NCI-H526 treated with DMSO at 0.1 percent for 48 hours (cell line): ENCODE measurements at regions not wholly inside any gene's neighbourhood (a gene's known extent, or its start where the extent isn't known, plus 50 kb on each side); places are given as distances from the start of the nearest gene placed in this dataset.
"Not testable (repeated sequence)": the region's sequence is repeated elsewhere in the genome, so short reads cannot be mapped to it uniquely, and the experiment has no call there.

Experiments used
- DNase-seq: peaks from one replicate; lab custom pipeline; 2025; lab: John Stamatoyannopoulos, UW

DNA sequence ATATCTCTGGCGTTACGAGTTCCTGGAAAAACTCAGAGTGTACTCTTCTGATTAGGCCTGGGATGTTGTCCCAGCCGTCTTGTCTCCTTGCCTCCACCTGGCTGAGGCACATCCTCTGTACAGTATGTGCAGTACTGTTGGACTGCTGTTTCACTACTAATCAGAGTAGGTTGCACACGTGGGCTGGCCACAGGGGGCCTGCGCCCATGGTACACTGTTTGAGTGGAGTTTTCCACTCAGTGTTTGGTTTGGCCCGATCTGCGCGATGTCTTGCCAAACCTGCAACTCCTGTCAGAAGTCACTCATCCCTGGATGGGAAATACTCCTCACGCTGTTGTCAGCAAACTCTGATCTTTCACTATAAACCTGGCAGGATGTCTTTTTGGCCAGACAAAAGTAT, 189.6 kb upstream of the CSNK1A1L start:
- no peak for DNase-seq

GRCh38 chr13:37294472-37294871, 189.0 kb upstream of the CSNK1A1L start:
- no peak for DNase-seq

- DNase-seq = no peak
Observed at GRCh38 chr13:37293295-37293694, 187.8 kb upstream of the CSNK1A1L start.

DNA sequence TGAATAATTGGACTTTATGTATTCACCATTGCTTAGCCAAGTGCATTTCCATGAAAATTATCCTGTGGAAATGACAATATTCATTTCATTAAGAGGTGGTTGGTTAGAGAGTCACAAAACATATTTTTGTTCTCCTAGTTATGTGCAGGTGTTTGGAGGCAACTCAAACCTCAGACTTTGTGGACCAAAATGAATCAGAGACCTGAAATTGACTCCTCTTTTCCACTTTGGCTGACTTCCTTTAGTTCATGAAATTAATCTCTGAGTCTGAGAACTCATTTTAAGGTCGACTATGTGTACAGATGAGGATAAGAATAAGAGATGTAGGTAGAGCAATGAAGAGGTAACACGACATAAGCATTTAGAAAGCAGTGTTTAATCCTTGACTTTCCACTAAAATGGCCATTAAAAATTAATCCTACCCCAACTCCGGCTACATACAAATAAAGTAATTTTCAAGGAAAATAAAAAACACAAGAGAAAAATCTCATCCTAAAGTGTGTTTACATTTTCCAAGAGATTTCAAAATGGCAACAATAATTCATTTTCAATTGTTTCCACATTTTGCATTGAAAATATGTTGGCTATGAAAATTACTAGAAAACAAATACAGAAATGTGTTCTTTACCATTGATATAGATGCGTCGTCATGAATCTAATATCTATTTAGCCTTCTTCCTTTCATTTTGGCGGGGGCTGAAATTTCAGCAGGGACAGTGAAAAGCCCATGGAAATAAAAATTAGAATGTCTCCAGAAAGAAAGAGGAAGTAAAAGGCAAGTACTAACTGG, 185.4 kb upstream of the CSNK1A1L start:
- DNase-seq = no peak

DNA sequence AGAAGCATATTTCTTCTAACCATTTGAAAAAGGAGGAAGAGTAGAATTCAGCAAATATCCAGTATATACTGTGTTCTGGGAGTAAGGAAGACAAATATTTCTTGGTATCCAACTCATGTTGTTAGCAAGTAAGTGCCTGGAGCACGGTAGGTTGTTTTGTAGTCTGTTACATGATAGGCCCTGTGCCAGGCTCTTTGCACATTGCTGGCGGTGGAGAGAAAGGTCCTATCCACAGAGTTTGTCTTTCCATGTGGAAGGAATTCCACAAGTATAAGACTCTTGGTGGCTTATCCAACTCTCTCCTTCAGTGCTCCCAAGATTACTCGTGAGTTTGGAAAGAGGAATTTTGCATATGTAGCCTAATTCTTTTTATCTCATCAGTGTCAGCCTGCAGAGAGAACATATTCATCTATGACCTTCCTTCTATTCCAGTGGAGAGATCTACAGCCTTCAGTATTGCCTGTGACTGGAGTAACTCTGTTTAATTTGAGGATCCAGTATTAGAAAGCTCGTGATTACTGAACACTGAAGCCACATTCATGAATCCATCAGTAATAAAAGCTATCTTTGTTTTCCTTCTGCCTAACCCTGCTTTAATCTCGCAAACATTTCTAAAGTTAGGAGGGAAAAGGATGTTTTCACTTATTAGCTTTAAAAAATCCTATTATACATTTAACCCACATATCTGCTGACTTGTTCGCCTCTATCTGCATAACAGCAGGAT, 183.9 kb upstream of the CSNK1A1L start:
- no peak for DNase-seq

DNA sequence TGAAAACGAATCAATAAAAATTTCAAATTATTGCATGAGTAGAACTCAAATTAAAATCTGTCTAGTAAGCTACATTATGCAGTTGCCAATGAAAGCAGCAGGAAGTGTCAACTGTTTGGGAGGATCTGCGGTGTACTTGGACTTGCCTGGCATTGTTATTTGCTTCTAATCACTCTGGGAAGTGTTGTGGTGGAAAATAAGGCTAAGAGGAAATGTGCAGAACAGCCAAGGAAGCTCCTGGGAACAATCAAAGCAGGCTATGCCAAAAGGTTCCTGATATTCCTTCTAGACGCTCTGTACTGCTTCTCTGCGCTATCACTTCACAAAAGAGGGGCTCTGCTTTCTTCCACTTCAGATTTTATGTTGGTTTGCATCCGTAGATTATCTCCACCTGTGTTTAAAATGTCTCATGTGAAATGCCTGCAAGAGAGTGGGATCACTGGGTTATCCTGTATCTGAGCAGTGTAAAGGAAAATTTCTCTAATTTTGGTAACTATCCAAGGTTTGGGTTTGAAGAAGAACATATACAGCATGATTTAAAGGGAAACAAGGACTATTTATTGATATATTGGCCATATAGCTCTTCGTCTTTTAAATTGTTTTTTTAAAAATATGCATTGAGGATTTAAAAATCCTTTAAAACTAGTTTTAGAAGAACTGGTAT, 182.7 kb upstream of the CSNK1A1L start:
- DNase-seq = no peak

DNA sequence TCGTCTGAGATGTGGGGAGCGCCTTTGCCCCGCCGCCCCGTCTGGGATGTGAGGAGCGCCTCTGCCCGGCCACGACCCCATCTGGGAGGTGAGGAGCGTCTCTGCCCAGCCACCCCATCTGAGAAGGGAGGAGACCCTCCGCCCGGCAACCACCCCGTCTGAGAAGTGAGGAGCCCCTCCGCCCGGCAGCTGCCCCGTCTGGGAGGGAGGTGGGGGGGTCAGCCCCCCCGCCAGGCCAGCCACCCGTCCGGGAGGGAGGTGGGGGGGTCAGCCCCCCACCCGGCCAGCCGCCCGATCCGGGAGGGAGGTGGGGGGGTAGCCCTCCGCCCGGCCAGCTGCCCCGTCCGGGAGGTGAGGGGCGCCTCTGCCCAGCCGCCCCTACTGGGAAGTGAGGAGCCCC, 174.8 kb upstream of the CSNK1A1L start:
- DNase-seq = not testable (repeated sequence)

GRCh38 chr13:37277435-37278144, 172.1 kb upstream of the CSNK1A1L start:
- no peak for DNase-seq

DNA sequence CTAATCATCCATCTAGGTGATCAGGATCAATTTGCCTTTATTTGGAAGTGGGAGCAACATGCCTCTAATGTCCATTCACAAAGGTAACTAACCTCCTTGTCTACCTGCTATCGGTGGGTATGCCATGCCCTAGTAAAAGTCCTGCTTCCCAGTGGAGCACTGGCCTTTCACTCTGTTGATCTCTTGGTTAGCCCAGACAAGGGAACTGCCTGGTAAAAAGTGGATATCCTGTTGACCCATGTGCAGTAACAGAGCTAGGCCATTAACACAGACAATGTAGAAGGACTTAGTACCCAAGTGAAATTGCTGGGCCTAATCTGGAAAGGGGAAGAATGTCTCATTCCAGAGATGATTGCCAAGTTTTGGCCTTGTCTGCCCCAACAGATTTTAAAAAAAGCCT, 171.5 kb upstream of the CSNK1A1L start:
- no peak for DNase-seq

GRCh38 chr13:37274569-37275497, 169.4 kb upstream of the CSNK1A1L start:
- no peak for DNase-seq

GRCh38 chr13:37273836-37274235, 168.4 kb upstream of the CSNK1A1L start:
- DNase-seq = no peak

- DNase-seq = no peak
Observed at GRCh38 chr13:37270226-37271001, 164.9 kb upstream of the CSNK1A1L start.

GRCh38 chr13:37263871-37264270, 158.4 kb upstream of the CSNK1A1L start:
- no peak for DNase-seq

- no peak for DNase-seq
Observed at GRCh38 chr13:37257706-37258105, 152.2 kb upstream of the CSNK1A1L start.

GRCh38 chr13:37257051-37257450, 151.6 kb upstream of the CSNK1A1L start:
- no peak for DNase-seq

DNA sequence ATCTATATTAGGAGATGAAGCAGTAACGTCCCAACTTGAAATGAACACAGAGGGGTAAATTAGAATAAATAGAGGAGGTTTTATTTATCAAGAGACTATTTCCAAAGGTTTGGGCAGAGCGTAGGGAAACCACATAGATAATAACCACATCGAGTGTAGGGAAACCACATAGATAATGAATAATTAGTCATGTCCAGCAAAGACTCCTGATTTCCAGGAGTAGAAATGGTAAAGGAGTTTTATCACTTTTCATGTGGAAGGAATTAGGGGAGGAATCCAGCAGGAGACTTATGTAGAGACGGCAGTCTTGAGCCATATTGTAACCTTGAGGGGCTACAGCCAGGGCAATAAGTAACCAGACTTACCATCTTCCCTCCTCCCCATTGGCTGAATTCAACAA, 136.3 kb upstream of the CSNK1A1L start:
- DNase-seq = no peak

GRCh38 chr13:37230346-37230745, 124.9 kb upstream of the CSNK1A1L start:
- no peak for DNase-seq

DNA sequence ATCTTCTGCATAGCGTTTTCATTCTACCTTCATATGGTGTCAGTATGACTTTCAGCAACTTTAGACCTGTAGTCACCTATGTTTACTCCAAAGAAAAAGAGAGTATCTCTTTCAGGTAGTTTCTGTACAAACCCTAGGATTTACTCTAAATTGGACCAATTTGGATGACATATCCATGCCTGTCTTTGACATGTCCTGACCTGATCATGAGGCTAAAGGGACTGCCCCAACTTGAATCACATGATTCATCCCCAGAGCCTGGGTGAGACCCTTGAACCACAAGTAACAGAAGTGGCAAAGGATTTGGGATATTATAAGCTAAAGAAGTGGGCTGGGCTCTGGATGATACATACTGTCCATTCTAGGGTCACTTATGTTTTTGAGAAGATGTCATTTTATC, 124.5 kb upstream of the CSNK1A1L start:
- no peak for DNase-seq

- no peak for DNase-seq
Observed at GRCh38 chr13:37226971-37227370, 121.5 kb upstream of the CSNK1A1L start.

DNA sequence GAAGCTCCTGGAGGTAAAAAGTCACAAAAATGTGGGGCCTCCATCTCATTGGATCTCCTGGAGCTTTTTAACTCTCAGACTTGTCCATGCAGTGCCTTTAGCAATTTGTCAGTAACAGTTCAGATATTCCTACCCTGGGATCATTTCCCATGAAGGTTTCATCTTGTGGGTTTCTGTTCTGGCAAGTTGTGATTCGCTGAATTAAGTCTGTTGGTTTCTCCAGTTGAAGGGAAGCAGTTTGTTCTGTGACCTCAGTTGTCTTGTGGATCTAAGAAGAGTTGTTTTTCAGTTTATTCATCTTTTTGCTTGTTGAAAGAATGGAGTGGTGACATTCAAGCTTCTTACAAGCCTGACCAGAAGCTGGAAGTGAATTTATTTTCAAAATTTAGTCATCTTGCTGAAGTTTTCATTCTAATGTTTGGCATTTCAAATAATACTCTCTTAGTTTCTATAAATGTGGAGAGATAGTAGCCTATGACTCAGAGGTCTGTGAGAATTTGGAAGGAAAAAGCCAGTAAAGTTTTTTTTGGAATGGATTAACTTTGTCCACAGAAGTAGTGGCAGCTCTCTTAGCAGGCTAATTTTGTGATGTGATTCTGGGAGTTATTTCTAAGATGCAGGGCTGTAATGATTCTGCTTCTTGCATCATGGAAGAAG, 120.1 kb upstream of the CSNK1A1L start:
- no peak for DNase-seq
